ENCODE measurements at regions not wholly inside any gene's neighbourhood (a gene's known extent, or its start where the extent isn't known, plus 50 kb on each side); places are given as distances from the start of the nearest gene placed in this dataset.

- no peak overlapping the region for H2AK5ac ChIP-seq (ENCODE audit: low read depth, low read length)
- no peak overlapping the region for H2BK12ac ChIP-seq (ENCODE audit: low read depth, low read length)
- no peaks in the 10 kb centered on the region for H3K36me3 ChIP-seq (ENCODE audit: control insufficient read depth in 2 of 4, insufficient read depth in 4 of 4, low read length in 3 of 4)
- no peak for DNase-seq (ENCODE audit: low read depth in 1 of 2, low spot score in 2 of 2)
- no peaks in the 10 kb centered on the region for H3K4me1 ChIP-seq (replicated peaks in 1 of 4; ENCODE audit: control insufficient read depth in 3 of 4, insufficient read depth in 4 of 4, low read length in 3 of 4)
- no peaks in the 10 kb centered on the region for H3K79me1 ChIP-seq (ENCODE audit: low read depth, low read length)
- H3K4me2 ChIP-seq (ENCODE audit: insufficient read depth in 1 of 2, low read depth in 2 of 2, low read length in 2 of 2) = no peak overlapping the region
- CTCF ChIA-PET (ENCODE audit: partially characterized antibody) = interaction anchor here (1.8 kb wide), 1 partner anchor 18 kb away, joined by 4 read pairs; no protein-coding TSS in a partner anchor
- H3K79me2 ChIP-seq (ENCODE audit: control insufficient read depth in 1 of 2, insufficient read depth in 2 of 2, low read length in 2 of 2) = no peaks in the 10 kb centered on the region
- no peaks in the 10 kb centered on the region for H3K9me3 ChIP-seq (ENCODE audit: insufficient read depth in 2 of 2, low read depth in 1 of 2, low read length in 1 of 2)
- no peak overlapping the region for H3K9ac ChIP-seq (replicated peaks in 1 of 4; ENCODE audit: extremely low read depth in 1 of 4, low read depth in 3 of 4, low read length in 3 of 4)
- no peak overlapping the region for H4K8ac ChIP-seq (ENCODE audit: extremely low read depth, insufficient read depth, low read length)
- no peak overlapping the region for H4K5ac ChIP-seq (ENCODE audit: insufficient read length, low read depth, low read length)
- no peak overlapping the region for H3K27ac ChIP-seq (ENCODE audit: low read depth, low read length)
- POLR2A ChIA-PET (ENCODE audit: partially characterized antibody) = no interaction called here
- H2AFZ ChIP-seq (ENCODE audit: low read length) = no peak overlapping the region
- H3K18ac ChIP-seq (ENCODE audit: extremely low read depth, low read length) = no peak overlapping the region
- no peak overlapping the region for H4K91ac ChIP-seq (replicated peaks; ENCODE audit: insufficient read length, low read length)
- FAIRE-seq = no peak
- no peak overlapping the region for H3K23ac ChIP-seq (ENCODE audit: insufficient read length)
- no peak overlapping the region for H3K56ac ChIP-seq (replicated peaks; ENCODE audit: insufficient read length, low read depth, low read length)
- H2BK20ac ChIP-seq (ENCODE audit: low read length) = no peak overlapping the region
- no peak overlapping the region for H3K14ac ChIP-seq (ENCODE audit: insufficient read length)
- WGBS, 2 experiments (ENCODE audit: extremely low coverage in 1 of 2, insufficient coverage in 1 of 2, insufficient read length in 1 of 2, insufficient replicate concordance in 2 of 2, low coverage in 1 of 2, low lambda C conversion rate in 2 of 2, missing lambda C conversion rate in 1 of 2) = 86% methylated on average over 2 of the region's 2 CpGs; no CpG with 5 or more reads in 1 of the 2 experiments
- no peak overlapping the region for H3K4me3 ChIP-seq (ENCODE audit: extremely low read depth in 1 of 4, insufficient read depth in 2 of 4, low read depth in 3 of 4, low read length in 4 of 4)
- no peak overlapping the region for H2BK120ac ChIP-seq (replicated peaks; ENCODE audit: low read depth, low read length)
- H3K23me2 ChIP-seq (ENCODE audit: low read depth, low read length) = no peaks in the 10 kb centered on the region
- H3K27me3 ChIP-seq (replicated peaks in 1 of 4; ENCODE audit: control insufficient read depth in 3 of 4, extremely low read depth in 1 of 4, insufficient read depth in 3 of 4, low read length in 3 of 4) = no peaks in the 10 kb centered on the region
- TF ChIP-seq MAX (IDR thresholded peaks at IDR 0.05) (no peak), YY1 (IDR thresholded peaks at IDR 0.05; ENCODE audit: low read depth, low read length) (no peak), HDAC6 (IDR thresholded peaks at IDR 0.05; ENCODE audit: low read depth, low read length) (no peak), GTF2F1 (IDR thresholded peaks at IDR 0.05; ENCODE audit: borderline replicate concordance, low read depth, low read length) (no peak), TEAD4 (IDR thresholded peaks at IDR 0.05; ENCODE audit: low read depth, low read length) (no peak), RBBP5 (IDR thresholded peaks at IDR 0.05; ENCODE audit: borderline replicate concordance, low read depth, low read length) (no peak), KDM1A (IDR thresholded peaks at IDR 0.05; ENCODE audit: borderline replicate concordance, low read length) (no peak), MAFK (IDR thresholded peaks at IDR 0.05; ENCODE audit: low read depth, low read length) (no peak), GABPA (IDR thresholded peaks at IDR 0.05; ENCODE audit: borderline replicate concordance, insufficient read depth, low read length) (no peak), CHD1 (IDR thresholded peaks at IDR 0.05; ENCODE audit: low read depth, low read length) (no peak)
- TF ChIP-seq, protein P1, sequence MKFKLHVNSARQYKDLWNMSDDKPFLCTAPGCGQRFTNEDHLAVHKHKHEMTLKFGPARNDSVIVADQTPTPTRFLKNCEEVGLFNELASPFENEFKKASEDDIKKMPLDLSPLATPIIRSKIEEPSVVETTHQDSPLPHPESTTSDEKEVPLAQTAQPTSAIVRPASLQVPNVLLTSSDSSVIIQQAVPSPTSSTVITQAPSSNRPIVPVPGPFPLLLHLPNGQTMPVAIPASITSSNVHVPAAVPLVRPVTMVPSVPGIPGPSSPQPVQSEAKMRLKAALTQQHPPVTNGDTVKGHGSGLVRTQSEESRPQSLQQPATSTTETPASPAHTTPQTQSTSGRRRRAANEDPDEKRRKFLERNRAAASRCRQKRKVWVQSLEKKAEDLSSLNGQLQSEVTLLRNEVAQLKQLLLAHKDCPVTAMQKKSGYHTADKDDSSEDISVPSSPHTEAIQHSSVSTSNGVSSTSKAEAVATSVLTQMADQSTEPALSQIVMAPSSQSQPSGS (IDR thresholded peaks at IDR 0.05; ENCODE audit: low read length) = no peak
- no peaks in the 10 kb centered on the region for H4K20me1 ChIP-seq (replicated peaks in 1 of 2; ENCODE audit: control insufficient read depth in 1 of 2, insufficient read depth in 2 of 2, low read length in 2 of 2)
- H3K4ac ChIP-seq (replicated peaks; ENCODE audit: insufficient read length, low read depth, low read length) = no peak overlapping the region
- H2BK5ac ChIP-seq (ENCODE audit: low read depth, low read length) = no peak overlapping the region
- H2BK15ac ChIP-seq (ENCODE audit: low read length) = no peak overlapping the region
These were observed 749.6 kb upstream of the VRK2 start for GRCh38 chr2:57296795-57297517.

All from H1 (cell line).